Fibroblast of lung (primary cell): ENCODE measurements at regions not wholly inside any gene's neighbourhood (a gene's known extent, or its start where the extent isn't known, plus 50 kb on each side); places are given as distances from the start of the nearest gene placed in this dataset.
"Not testable (repeated sequence)": the region's sequence is repeated elsewhere in the genome, so short reads cannot be mapped to it uniquely, and the experiment has no call there.

Source experiments
- DNase-seq, 2 donors: peaks; one replicate each; pipeline versions ENCODE4 v3.0.0 to v3.0.0-alpha.2; 2010; ENCODE audit warnings: low read depth in 2 of 2
- H2AFZ ChIP-seq: 2 replicates; pipeline ENCODE4 v1.5.1; 2012; ENCODE audit warnings: low read length, control low read depth, inconsistent platforms
- H3K27ac ChIP-seq: 2 replicates; pipeline ENCODE4 v1.5.1; 2011; ENCODE audit warnings: low read length, control low read depth; ENCODE audit not compliant: insufficient read depth
- H3K27me3 ChIP-seq: 2 replicates; pipeline ENCODE4 v1.5.1; 2011; ENCODE audit warnings: mild to moderate bottlenecking, low read length; ENCODE audit not compliant: control insufficient read depth, insufficient read depth
- H3K36me3 ChIP-seq: 2 replicates; pipeline ENCODE4 v1.5.1; 2011; ENCODE audit warnings: low read length; ENCODE audit not compliant: control insufficient read depth, insufficient read depth
- H3K4me1 ChIP-seq: 2 replicates; pipeline ENCODE4 v1.5.1; 2011; ENCODE audit warnings: low read length; ENCODE audit not compliant: control insufficient read depth, insufficient read depth; ENCODE audit errors: extremely low read depth
- H3K4me2 ChIP-seq: 2 replicates; pipeline ENCODE4 v1.5.1; 2011; ENCODE audit warnings: low read length, control low read depth; ENCODE audit not compliant: insufficient read depth; ENCODE audit errors: extremely low read depth
- H3K4me3 ChIP-seq, 4 experiments: fragments of 200-600 bp in 1 of 4; sonication (generic) in 1 of 4; replicated peaks in 1 of 4; 2 replicates each; pipeline ENCODE4 v1.5.1; 2011 to 2016; ENCODE audit warnings: low read length in 4 of 4, low read depth in 3 of 4, mild to moderate bottlenecking in 3 of 4, control low read depth in 2 of 4, inconsistent platforms in 1 of 4, mixed read lengths in 1 of 4; ENCODE audit not compliant: insufficient read depth in 1 of 4; ENCODE audit errors: control extremely low read depth in 1 of 4
- H3K79me2 ChIP-seq: 2 replicates; pipeline ENCODE4 v1.5.1; 2012; ENCODE audit warnings: mild to moderate bottlenecking, low read length, inconsistent platforms; ENCODE audit not compliant: control insufficient read depth, insufficient read depth
- H3K9ac ChIP-seq: 2 replicates; pipeline ENCODE4 v1.5.1; 2011; ENCODE audit warnings: mild to moderate bottlenecking, low read length, control low read depth; ENCODE audit not compliant: insufficient read depth
- H3K9me3 ChIP-seq: 2 replicates; pipeline ENCODE4 v1.5.1; 2012; ENCODE audit warnings: low read depth, low read length; ENCODE audit not compliant: control insufficient read depth, insufficient read depth
- H4K20me1 ChIP-seq: 2 replicates; pipeline ENCODE4 v1.5.1; 2011; ENCODE audit warnings: low read length; ENCODE audit not compliant: control insufficient read depth, insufficient read depth; ENCODE audit errors: extremely low read depth
- EZH2 ChIP-seq: IDR thresholded peaks from 2 replicates; pipeline ENCODE4 v1.5.1; 2012; ENCODE audit warnings: low read length, control low read depth, mild to moderate bottlenecking; ENCODE audit errors: missing control alignments
- TF ChIP-seq, protein P1 (sequence below), 2 donors: IDR thresholded peaks in 1 of 2; conservative IDR thresholded peaks in 1 of 2; 1 replicate in 1 of 2; 2 replicates in 1 of 2; pipeline ENCODE4 v1.5.1; 2011 to 2012; ENCODE audit warnings: low read length in 2 of 2, control low read depth in 1 of 2, inconsistent platforms in 1 of 2, low read depth in 1 of 2, mild to moderate bottlenecking in 1 of 2

DNA sequence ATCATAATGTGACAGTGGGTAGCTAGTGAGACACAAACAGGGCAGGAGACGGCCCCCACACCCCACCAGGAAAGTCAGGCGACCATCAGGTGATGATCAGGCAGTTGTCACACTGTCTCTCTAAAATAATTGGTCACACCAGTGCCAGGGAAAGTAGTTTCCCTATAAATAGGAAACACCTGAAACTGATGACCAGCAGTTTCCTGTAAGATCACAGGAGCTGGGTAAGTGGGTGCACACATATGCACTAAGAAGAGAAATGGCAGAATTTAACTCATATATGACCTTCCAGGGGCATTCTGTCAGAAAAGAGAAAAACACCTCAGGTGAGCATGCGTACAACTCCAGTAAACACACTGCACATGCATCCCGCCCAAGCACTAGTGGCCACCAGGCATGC lies 620.5 kb upstream of the GHITM start:
- no peak overlapping the region for H3K4me2 ChIP-seq
- H3K79me2 ChIP-seq, result no peaks in the 10 kb centered on the region
- no peak for TF ChIP-seq EZH2
- TF ChIP-seq, protein P1, sequence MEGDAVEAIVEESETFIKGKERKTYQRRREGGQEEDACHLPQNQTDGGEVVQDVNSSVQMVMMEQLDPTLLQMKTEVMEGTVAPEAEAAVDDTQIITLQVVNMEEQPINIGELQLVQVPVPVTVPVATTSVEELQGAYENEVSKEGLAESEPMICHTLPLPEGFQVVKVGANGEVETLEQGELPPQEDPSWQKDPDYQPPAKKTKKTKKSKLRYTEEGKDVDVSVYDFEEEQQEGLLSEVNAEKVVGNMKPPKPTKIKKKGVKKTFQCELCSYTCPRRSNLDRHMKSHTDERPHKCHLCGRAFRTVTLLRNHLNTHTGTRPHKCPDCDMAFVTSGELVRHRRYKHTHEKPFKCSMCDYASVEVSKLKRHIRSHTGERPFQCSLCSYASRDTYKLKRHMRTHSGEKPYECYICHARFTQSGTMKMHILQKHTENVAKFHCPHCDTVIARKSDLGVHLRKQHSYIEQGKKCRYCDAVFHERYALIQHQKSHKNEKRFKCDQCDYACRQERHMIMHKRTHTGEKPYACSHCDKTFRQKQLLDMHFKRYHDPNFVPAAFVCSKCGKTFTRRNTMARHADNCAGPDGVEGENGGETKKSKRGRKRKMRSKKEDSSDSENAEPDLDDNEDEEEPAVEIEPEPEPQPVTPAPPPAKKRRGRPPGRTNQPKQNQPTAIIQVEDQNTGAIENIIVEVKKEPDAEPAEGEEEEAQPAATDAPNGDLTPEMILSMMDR (conservative IDR thresholded peaks at IDR 0.05 in 1 of 2, IDR thresholded peaks at IDR 0.05 in 1 of 2; ENCODE audit: low read depth in 1 of 2, low read length in 2 of 2), result no peak
- no peak overlapping the region for H3K27ac ChIP-seq
- no peak for DNase-seq
- no peaks in the 10 kb centered on the region for H3K36me3 ChIP-seq
- no peak overlapping the region for H3K9ac ChIP-seq
- no peaks in the 10 kb centered on the region for H3K27me3 ChIP-seq
- no peak overlapping the region for H2AFZ ChIP-seq
- H3K4me3 ChIP-seq, result no peak overlapping the region
- H4K20me1 ChIP-seq, result no peaks in the 10 kb centered on the region
- no peaks in the 10 kb centered on the region for H3K4me1 ChIP-seq
- H3K9me3 ChIP-seq, result no peaks in the 10 kb centered on the region

GRCh38 chr10:83520386-83520785 lies 618.9 kb upstream of the GHITM start:
- not testable (repeated sequence) for DNase-seq, H3K27me3 ChIP-seq, H3K4me3 ChIP-seq, H4K20me1 ChIP-seq, H3K79me2 ChIP-seq, H3K9me3 ChIP-seq, H3K4me2 ChIP-seq, H3K9ac ChIP-seq, H2AFZ ChIP-seq, H3K36me3 ChIP-seq, H3K27ac ChIP-seq, H3K4me1 ChIP-seq

DNA sequence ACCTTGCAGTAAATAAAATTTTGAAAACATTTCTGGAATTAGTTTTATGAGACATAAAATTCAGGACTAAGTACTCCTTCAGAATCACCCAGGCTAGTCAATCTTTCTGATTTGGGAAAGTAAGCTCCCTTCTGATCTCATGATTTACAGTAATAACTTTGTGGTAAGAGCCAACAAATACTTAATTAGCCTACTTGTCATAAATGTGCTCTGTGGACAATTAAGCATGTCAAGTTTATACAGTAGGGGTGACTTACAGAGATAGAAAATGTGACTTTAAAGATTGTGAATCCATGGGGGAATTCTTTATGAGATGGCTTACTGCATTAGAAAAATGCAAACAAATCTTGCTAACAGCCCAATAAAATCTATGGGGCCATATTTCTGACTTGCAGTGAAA lies 616.9 kb upstream of the GHITM start:
- Histone ChIP-seq H3K27me3 (no peaks in the 10 kb centered on the region), H2AFZ (no peak overlapping the region), H3K4me3 (no peak overlapping the region), H3K4me1 (no peaks in the 10 kb centered on the region), H3K27ac (no peak overlapping the region), H3K79me2 (no peaks in the 10 kb centered on the region), H3K9me3 (no peaks in the 10 kb centered on the region), H3K36me3 (no peaks in the 10 kb centered on the region), H3K9ac (no peak overlapping the region), H4K20me1 (no peaks in the 10 kb centered on the region), H3K4me2 (no peak overlapping the region)
- TF ChIP-seq, protein P1 (conservative IDR thresholded peaks at IDR 0.05 in 1 of 2, IDR thresholded peaks at IDR 0.05 in 1 of 2; ENCODE audit: low read depth in 1 of 2, low read length in 2 of 2), result no peak
- TF ChIP-seq EZH2, result no peak
- DNase-seq, result peak in 1 of 2 donors; percentile 77
